ENCODE measurements at regions not wholly inside any gene's neighbourhood (a gene's known extent, or its start where the extent isn't known, plus 50 kb on each side); places are given as distances from the start of the nearest gene placed in this dataset.

- Histone ChIP-seq H3K79me2 (ENCODE audit: control insufficient read depth, low read length) (no peaks in the 10 kb centered on the region), H4K20me1 (ENCODE audit: control insufficient read depth, insufficient read depth, low read depth, low read length) (no peaks in the 10 kb centered on the region), H3K4me3 (ENCODE audit: low read length) (no peak overlapping the region), H3K4me2 (ENCODE audit: low read length) (no peak overlapping the region), H3K27me3 (ENCODE audit: control insufficient read depth, low read length) (no peaks in the 10 kb centered on the region), H3K9me2 (replicated peaks; ENCODE audit: control insufficient read depth, low read length) (no peaks in the 10 kb centered on the region), H3K27ac (ENCODE audit: low read depth, low read length) (no peak overlapping the region), H3F3A (ENCODE audit: control insufficient read depth, insufficient read depth) (no peaks in the 10 kb centered on the region), H3K36me3 (ENCODE audit: control insufficient read depth, low read length) (no peaks in the 10 kb centered on the region), H3K4me1 (ENCODE audit: control insufficient read depth, low read length) (no peaks in the 10 kb centered on the region), H3K9me3 (ENCODE audit: control insufficient read depth, insufficient read depth, low read length) (no peaks in the 10 kb centered on the region)
- TF ChIP-seq CTCF (IDR thresholded peaks at IDR 0.05; ENCODE audit: low read depth, low read length, poor library complexity, severe bottlenecking) (no peak), EZH2phosphoT487 (IDR thresholded peaks at IDR 0.05; ENCODE audit: borderline replicate concordance, low read length) (no peak)
These were observed 415.2 kb downstream of the TRIML1 start for GRCh38 chr4:188554413-188554812.

GRCh38 chr4:188573104-188573503 is 433.9 kb downstream of the TRIML1 start:
- H3K36me3 ChIP-seq (ENCODE audit: control insufficient read depth, low read length): no peaks in the 10 kb centered on the region
- no peaks in the 10 kb centered on the region for H3K9me2 ChIP-seq (replicated peaks; ENCODE audit: control insufficient read depth, low read length)
- H3K4me2 ChIP-seq (ENCODE audit: low read length): no peak overlapping the region
- H3K27ac ChIP-seq (ENCODE audit: low read depth, low read length): no peak overlapping the region
- no peak overlapping the region for H3K4me3 ChIP-seq (ENCODE audit: low read length)
- no peaks in the 10 kb centered on the region for H3K27me3 ChIP-seq (ENCODE audit: control insufficient read depth, low read length)
- no peaks in the 10 kb centered on the region for H3K4me1 ChIP-seq (ENCODE audit: control insufficient read depth, low read length)
- TF ChIP-seq CTCF (IDR thresholded peaks at IDR 0.05; ENCODE audit: low read depth, low read length, poor library complexity, severe bottlenecking) (no peak), EZH2phosphoT487 (IDR thresholded peaks at IDR 0.05; ENCODE audit: borderline replicate concordance, low read length) (no peak)
- no peaks in the 10 kb centered on the region for H4K20me1 ChIP-seq (ENCODE audit: control insufficient read depth, insufficient read depth, low read depth, low read length)
- no peaks in the 10 kb centered on the region for H3F3A ChIP-seq (ENCODE audit: control insufficient read depth, insufficient read depth)
- no peaks in the 10 kb centered on the region for H3K79me2 ChIP-seq (ENCODE audit: control insufficient read depth, low read length)
- H3K9me3 ChIP-seq (ENCODE audit: control insufficient read depth, insufficient read depth, low read length): no peaks in the 10 kb centered on the region

- Histone ChIP-seq H3F3A (ENCODE audit: control insufficient read depth, insufficient read depth) (no peaks in the 10 kb centered on the region), H3K9me2 (replicated peaks; ENCODE audit: control insufficient read depth, low read length) (no peaks in the 10 kb centered on the region), H3K4me1 (ENCODE audit: control insufficient read depth, low read length) (no peaks in the 10 kb centered on the region), H3K27ac (ENCODE audit: low read depth, low read length) (no peak overlapping the region), H4K20me1 (ENCODE audit: control insufficient read depth, insufficient read depth, low read depth, low read length) (no peaks in the 10 kb centered on the region), H3K4me3 (ENCODE audit: low read length) (no peak overlapping the region), H3K27me3 (ENCODE audit: control insufficient read depth, low read length) (no peaks in the 10 kb centered on the region), H3K79me2 (ENCODE audit: control insufficient read depth, low read length) (no peaks in the 10 kb centered on the region), H3K36me3 (ENCODE audit: control insufficient read depth, low read length) (no peaks in the 10 kb centered on the region), H3K4me2 (ENCODE audit: low read length) (no peak overlapping the region), H3K9me3 (ENCODE audit: control insufficient read depth, insufficient read depth, low read length) (no peaks in the 10 kb centered on the region)
- TF ChIP-seq EZH2phosphoT487 (IDR thresholded peaks at IDR 0.05; ENCODE audit: borderline replicate concordance, low read length) (no peak), CTCF (IDR thresholded peaks at IDR 0.05; ENCODE audit: low read depth, low read length, poor library complexity, severe bottlenecking) (no peak)
These were observed 439.4 kb downstream of the TRIML1 start for GRCh38 chr4:188578657-188579056.

- Histone ChIP-seq H3F3A (ENCODE audit: control insufficient read depth, insufficient read depth) (no peaks in the 10 kb centered on the region), H3K27me3 (ENCODE audit: control insufficient read depth, low read length) (no peaks in the 10 kb centered on the region), H3K4me2 (ENCODE audit: low read length) (no peak overlapping the region), H3K9me2 (replicated peaks; ENCODE audit: control insufficient read depth, low read length) (no peaks in the 10 kb centered on the region), H4K20me1 (ENCODE audit: control insufficient read depth, insufficient read depth, low read depth, low read length) (no peaks in the 10 kb centered on the region), H3K9me3 (ENCODE audit: control insufficient read depth, insufficient read depth, low read length) (no peaks in the 10 kb centered on the region), H3K36me3 (ENCODE audit: control insufficient read depth, low read length) (no peaks in the 10 kb centered on the region), H3K79me2 (ENCODE audit: control insufficient read depth, low read length) (no peaks in the 10 kb centered on the region), H3K4me1 (ENCODE audit: control insufficient read depth, low read length) (no peaks in the 10 kb centered on the region), H3K4me3 (ENCODE audit: low read length) (no peak overlapping the region), H3K27ac (ENCODE audit: low read depth, low read length) (no peak overlapping the region)
- TF ChIP-seq CTCF (IDR thresholded peaks at IDR 0.05; ENCODE audit: low read depth, low read length, poor library complexity, severe bottlenecking) (no peak), EZH2phosphoT487 (IDR thresholded peaks at IDR 0.05; ENCODE audit: borderline replicate concordance, low read length) (no peak)
These were observed 456.8 kb downstream of the TRIML1 start for GRCh38 chr4:188596021-188596420.

All from DOHH2 (cell line).